Stimulated activated CD8-positive, alpha-beta memory T cell treated with anti-CD3 and anti-CD28 coated beads, Interleukin-7, amount 100 ng/mL, for 1 hour (primary cell): ENCODE measurements at regions not wholly inside any gene's neighbourhood (a gene's known extent, or its start where the extent isn't known, plus 50 kb on each side); places are given as distances from the start of the nearest gene placed in this dataset.
"Not testable (repeated sequence)": the region's sequence is repeated elsewhere in the genome, so short reads cannot be mapped to it uniquely, and the experiment has no call there.

ENCODE experiments used
- DNase-seq, 2 donors: peaks; one replicate each; pipeline ENCODE4 v3.0.0-alpha.2; 2020; ENCODE audit warnings: low read depth in 2 of 2

- DNase-seq, result no peak
Observed at GRCh38 chr2:16972276-16972675, 306.6 kb upstream of the CYRIA start.

DNA sequence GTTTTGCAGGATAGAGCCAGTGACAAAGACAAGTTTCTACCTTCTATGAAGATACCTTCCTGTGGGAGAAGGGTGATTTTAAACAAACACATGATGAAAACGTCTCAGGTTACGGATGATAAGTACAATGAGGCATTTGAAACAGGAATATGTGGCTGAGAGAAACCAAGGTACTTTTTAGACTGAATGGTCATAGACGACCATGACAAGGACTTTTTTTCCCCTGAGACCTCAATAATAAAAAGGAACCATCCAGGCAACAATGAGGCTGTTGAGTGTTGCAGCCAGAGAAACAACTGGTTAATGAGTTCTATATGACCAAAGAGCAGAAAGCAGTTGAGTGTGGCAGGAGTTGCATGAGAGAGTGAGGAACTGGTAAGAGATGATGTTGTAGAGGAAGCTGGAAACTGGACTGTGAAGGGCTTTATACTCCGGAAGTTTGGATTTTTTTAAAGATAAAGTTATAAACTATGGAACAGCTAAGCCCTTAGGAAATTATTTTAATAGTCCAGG lies 306.1 kb upstream of the CYRIA start:
- DNase-seq, result no peak

DNA sequence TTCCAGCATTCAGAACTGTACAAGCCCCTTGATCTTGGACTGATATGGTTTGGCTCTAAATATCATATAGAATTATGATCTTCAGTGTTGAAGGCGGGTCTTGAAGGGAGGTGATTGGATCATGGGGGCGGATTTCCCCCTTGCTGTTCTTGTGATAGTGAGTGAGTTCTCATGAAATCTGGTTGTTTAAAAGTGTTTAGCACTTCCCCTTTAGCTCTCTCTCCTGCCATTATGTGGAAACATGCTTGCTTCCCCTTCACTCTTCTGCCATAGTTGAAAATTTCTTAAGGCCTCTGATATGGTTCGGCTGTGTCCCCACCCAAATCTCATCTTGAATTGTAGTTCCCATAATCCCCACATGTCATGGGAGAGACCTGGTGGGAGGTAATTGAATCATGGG lies 305.3 kb upstream of the CYRIA start:
- DNase-seq, result not testable (repeated sequence)

DNA sequence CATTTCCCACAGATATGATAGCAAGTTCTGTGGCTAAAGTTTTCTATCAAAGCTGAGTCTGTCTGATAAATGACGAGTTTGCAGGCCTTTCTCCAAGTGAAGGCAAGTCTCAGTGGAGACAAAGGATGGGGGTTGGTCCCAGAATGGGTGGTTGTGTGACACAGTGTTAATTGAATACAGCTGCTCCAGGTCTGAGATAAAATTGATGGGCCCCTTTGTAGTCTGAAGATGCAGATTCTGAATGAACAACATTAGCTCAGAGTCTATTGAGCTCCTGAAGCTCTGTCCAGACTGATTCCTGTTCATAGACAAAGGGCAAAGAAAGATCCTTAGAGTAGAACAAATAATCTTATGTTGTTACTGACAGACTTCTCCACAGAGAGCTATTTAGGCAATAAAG lies 296.9 kb upstream of the CYRIA start:
- no peak for DNase-seq

- no peak for DNase-seq
Observed at GRCh38 chr2:16960579-16960978, 294.9 kb upstream of the CYRIA start.

- no peak for DNase-seq
Observed at GRCh38 chr2:16958266-16958665, 292.6 kb upstream of the CYRIA start.

DNA sequence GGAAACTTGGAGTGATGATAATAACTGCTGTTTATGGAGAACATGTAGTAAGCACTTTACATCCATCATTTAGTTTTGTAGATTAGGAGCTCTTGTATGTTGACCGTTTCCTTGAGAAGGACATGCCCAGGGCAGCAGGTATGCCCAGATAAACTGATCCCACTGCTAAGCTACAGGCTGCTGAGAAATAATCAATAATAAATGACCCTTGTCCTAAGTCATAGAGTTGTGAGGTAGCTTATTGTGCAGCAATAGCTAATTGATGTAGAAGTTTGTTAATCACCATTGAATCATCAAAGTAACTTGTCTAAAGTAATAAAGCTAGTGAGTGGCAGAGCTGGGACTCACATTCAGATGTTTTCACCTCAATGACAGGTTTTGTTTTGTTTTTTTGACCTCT lies 287.2 kb upstream of the CYRIA start:
- DNase-seq, result no peak

DNA sequence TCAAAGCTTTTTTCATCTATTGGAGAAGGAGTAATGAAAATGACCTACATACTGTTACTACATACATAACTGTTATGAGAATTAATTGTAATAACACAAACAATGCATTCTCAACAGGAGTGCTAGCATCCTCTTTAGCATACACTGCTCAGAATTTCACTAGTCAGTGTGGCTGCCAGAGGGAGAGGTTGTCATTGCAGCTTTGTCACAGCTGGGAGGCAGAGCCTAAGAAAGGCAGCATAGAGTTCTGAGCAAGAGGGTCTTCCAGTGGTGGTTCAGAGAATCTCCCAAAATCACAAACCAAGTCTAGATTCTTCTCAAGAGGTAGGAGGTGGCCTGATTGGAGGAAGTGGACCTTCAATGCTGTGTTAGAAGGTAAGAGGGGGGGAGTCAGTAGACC lies 286.7 kb upstream of the CYRIA start:
- DNase-seq, result no peak

DNA sequence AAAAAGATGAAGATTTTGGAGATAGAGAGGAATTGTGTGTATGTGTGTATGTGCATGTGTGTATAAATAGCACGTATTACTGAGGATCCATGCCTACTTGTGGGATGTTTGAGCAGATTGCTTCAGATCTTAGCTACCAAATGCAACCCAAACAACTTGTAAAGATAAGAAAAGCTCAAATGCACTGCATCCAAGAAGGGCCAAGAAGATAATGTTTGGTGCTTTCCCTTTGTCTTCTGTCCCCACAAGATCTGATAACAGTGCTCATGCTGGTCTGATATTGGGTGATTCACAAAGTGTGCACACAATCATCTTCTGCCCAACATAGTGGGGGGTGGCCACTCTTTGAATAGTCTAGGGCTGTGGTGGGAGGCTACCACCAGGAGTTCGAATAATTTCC lies 284.8 kb upstream of the CYRIA start:
- no peak for DNase-seq

GRCh38 chr2:16948710-16949109 lies 283.1 kb upstream of the CYRIA start:
- DNase-seq, result no peak

GRCh38 chr2:16948053-16948452 lies 282.4 kb upstream of the CYRIA start:
- no peak for DNase-seq

DNA sequence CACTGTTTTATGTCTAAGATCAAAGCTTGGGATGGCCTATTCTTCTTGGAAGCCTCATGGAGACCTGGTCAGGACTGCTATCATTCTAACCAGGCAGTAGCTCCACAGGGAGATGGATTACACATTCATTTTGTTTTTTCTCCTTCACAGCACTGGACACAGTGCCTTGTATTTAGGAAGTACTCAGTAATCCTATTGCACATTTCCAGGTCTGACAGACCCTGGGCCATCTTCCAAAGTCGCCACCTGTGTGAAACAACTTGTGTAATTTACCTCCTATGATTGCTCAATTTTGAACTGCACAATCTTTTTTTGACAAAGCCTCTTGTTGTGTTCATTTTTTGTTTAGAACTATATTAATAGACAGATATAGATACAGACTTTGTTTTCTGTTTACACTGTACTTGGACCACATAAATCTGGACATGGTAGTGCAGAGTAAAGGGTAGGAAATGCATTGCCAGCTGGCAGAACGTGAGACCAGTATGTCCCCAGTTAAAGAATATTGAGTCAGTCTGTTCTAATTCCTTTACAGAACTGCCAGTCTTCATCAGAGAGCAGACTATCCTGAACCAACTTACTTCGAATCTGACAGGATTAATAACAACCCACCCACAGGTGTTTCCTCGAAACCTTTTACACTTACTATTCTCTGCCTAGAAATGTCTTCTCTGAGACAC lies 277.8 kb upstream of the CYRIA start:
- no peak for DNase-seq

- DNase-seq, result no peak
Observed at GRCh38 chr2:16940214-16940613, 274.6 kb upstream of the CYRIA start.

DNA sequence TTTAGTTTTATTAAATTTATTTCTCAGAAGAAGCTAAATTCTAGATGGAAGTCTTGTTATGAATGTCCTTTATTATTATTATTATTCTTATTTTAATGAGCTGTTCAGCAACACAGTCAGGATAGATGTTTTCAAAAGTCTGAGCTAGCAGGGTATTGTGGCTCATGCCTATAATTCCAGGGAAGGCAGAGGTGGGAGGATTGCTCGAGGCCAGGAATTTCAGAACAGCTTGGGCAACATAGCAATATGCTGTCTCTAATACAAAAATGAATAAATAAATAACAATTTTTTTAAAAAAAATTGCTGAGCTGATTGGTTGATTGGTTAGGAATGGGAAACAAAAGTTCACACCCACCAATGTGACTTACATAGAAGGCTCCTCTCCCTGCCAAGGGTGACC lies 274.1 kb upstream of the CYRIA start:
- no peak for DNase-seq

DNA sequence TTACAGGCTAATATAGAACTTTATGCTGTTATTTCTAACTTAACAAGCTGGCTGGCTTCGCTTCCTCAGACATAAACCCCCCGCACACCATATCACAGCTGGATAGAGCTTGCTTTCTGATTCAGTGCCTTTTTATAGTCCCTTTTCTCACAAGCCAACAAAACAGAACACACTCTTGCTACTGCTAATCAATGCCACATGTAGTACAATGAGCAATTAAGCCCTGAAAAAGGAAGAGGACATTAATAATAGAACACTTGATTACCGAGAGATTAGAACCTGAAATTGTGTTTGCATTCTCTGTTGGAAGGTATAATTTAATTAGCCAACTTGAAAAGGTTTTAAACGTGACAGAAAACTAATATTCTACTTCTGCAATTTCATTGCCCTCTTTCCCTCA lies 267.7 kb upstream of the CYRIA start:
- DNase-seq, result no peak

DNA sequence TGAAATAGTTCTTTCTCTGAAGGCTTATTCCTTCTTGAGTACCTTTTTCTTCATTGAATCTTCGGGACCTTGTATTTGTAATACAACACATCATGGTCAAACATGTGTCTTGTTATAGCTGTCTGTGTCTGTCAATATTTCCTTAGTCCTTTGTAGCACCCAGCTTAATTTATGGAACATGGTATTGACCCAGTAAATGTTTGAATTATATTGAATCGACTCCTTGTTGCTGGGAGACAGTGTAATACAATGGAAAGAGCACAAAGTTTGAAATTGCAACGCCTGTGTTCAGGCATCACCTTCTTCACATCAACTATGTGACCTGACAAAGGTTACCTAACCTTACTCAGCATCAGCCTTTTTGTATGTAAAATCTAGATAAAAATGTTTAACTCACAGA lies 267.2 kb upstream of the CYRIA start:
- DNase-seq, result no peak

- DNase-seq, result no peak
Observed at GRCh38 chr2:16931441-16931840, 265.8 kb upstream of the CYRIA start.

DNA sequence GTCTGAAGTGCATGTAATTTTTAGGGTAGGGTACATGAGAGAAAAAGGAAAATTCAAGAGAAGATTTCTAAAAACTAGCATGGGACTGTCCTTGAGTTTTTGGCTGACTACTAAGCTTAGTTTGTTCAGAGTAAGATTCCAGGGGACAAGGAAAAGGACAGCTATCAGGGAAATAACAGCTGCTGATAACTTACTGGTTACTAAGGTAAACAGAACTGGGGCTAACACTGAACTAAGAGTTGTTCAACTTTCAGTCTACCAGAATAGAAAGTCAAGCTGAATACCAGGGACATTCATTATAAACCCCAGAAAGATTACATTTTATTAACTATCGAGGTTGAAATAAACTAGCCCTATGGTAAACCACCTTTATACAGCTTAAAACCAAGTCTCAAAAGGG lies 261.8 kb upstream of the CYRIA start:
- DNase-seq, result no peak

DNA sequence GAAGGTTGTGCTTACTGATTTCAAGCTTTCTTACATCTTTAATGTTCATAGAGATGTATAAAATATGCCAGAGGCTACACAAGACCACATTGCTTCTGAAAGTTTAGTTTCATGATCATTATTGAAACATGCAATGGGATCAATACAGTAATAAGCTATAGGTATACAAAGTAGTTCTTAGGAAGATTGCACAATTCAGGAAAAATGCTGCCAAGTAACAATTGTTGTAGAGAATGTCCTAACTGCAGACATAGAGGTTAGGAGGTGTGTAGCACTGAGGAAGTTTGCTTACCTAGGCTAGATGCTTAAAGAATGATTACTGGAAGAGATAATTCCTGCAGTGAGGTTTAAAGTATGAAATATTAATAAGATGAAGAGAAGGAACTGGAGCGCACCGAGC lies 259.5 kb upstream of the CYRIA start:
- DNase-seq, result no peak

DNA sequence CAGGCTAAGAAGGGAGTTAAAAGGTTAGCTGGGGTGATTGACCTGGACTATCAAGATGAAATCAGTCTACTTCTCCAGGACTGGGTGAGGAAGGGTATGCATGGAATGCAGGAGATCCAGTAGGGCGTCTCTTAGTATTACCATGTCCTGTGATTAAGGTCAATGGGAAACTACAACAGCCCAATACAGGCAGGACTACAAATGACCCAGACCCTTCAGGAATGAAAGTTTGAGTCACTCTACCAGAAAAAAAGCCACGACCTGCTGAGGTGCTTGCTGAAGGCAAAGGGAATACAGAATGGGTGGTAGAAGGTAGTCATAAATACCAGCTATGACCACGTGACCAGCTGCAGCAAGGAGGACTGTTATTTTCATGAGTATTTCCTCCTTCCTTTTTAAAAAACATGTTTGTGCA lies 249.7 kb upstream of the CYRIA start:
- not testable (repeated sequence) for DNase-seq

- no peak for DNase-seq
Observed at GRCh38 chr2:16911746-16912145, 246.1 kb upstream of the CYRIA start.

GRCh38 chr2:16908656-16909055 lies 243.0 kb upstream of the CYRIA start:
- no peak for DNase-seq

GRCh38 chr2:16907645-16908282 lies 242.1 kb upstream of the CYRIA start:
- DNase-seq, result no peak

DNA sequence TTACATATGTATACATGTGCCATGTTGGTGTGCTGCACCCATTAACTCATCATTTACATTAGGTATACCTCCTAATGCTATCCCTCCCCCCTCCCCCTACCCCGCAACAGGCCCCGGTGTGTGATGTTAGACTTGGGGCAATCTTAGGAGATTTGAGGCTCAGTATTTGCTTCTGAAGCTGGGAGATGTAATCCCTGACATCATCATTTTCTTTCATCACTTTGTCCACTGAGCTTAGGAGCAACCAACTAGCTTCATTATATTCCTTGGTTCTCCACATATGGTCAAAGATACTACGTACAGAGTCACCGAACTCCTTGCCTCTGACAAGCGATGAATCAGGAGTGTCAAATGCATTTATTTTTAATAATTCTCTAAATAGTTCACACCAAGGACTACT lies 239.7 kb upstream of the CYRIA start:
- DNase-seq, result not testable (repeated sequence)
